H9 (cell line): ENCODE measurements at regions not wholly inside any gene's neighbourhood (a gene's known extent, or its start where the extent isn't known, plus 50 kb on each side); places are given as distances from the start of the nearest gene placed in this dataset.

ENCODE experiments used
- DNase-seq: peaks from one replicate; pipeline ENCODE4 v3.0.0-alpha.2; 2017
- H2AFZ ChIP-seq: one replicate; pipeline ENCODE4 v1.6.1; 2013; ENCODE audit warnings: mild to moderate bottlenecking, low read length, control low read depth, moderate library complexity
- H2AK5ac ChIP-seq: 2 replicates; pipeline ENCODE4 v1.6.1; 2013; ENCODE audit warnings: low read length, control low read depth, mixed read lengths; ENCODE audit not compliant: insufficient read length
- H2BK120ac ChIP-seq: one replicate; pipeline ENCODE4 v1.6.1; 2013; ENCODE audit warnings: low read depth, mild to moderate bottlenecking, low read length, control low read depth, inconsistent platforms; ENCODE audit not compliant: poor library complexity, severe bottlenecking
- H2BK12ac ChIP-seq: 2 replicates; pipeline ENCODE4 v1.6.1; 2013; ENCODE audit warnings: low read length, control low read depth, mixed read lengths, low read depth; ENCODE audit not compliant: insufficient read length
- H2BK15ac ChIP-seq: 2 replicates; pipeline ENCODE4 v1.6.1; 2013; ENCODE audit warnings: low read depth, low read length, control low read depth
- H2BK20ac ChIP-seq: one replicate; pipeline ENCODE4 v1.6.1; 2013; ENCODE audit warnings: low read depth, mild to moderate bottlenecking, low read length, control low read depth, inconsistent platforms; ENCODE audit not compliant: poor library complexity, severe bottlenecking
- H2BK5ac ChIP-seq: 2 replicates; pipeline ENCODE4 v1.6.1; 2013; ENCODE audit warnings: low read length, control low read depth, mixed read lengths; ENCODE audit not compliant: insufficient read length
- H3K14ac ChIP-seq: 2 replicates; pipeline ENCODE4 v1.6.1; 2013; ENCODE audit warnings: low read length, control low read depth; ENCODE audit not compliant: insufficient read depth
- H3K18ac ChIP-seq: 2 replicates; pipeline ENCODE4 v1.6.1; 2013; ENCODE audit warnings: low read depth, mild to moderate bottlenecking, mixed read lengths, low read length, control low read depth; ENCODE audit not compliant: insufficient read length
- H3K23ac ChIP-seq: 2 replicates; pipeline ENCODE4 v1.6.1; 2013; ENCODE audit warnings: low read length, control low read depth, mixed read lengths, low read depth; ENCODE audit not compliant: insufficient read length
- H3K23me2 ChIP-seq: 2 replicates; pipeline ENCODE4 v1.6.1; 2013; ENCODE audit warnings: low read depth, mild to moderate bottlenecking, mixed read lengths, low read length, control low read depth; ENCODE audit not compliant: insufficient read length, poor library complexity, severe bottlenecking
- H3K27ac ChIP-seq: 2 replicates; pipeline ENCODE4 v1.5.1; 2013; ENCODE audit warnings: low read length, control low read depth, mixed read lengths, low read depth; ENCODE audit not compliant: insufficient read length
- H3K27me3 ChIP-seq: 2 replicates; pipeline ENCODE4 v1.6.1; 2013; ENCODE audit warnings: low read length, control low read depth, inconsistent platforms; ENCODE audit not compliant: insufficient read depth
- H3K4ac ChIP-seq: 2 replicates; pipeline ENCODE4 v1.6.1; 2013; ENCODE audit warnings: low read depth, mild to moderate bottlenecking, control low read depth, inconsistent platforms, low read length, moderate library complexity
- H3K4me1 ChIP-seq: 2 replicates; pipeline ENCODE4 v1.6.1; 2013; ENCODE audit warnings: low read length, control low read depth, inconsistent platforms; ENCODE audit not compliant: insufficient read depth
- H3K4me2 ChIP-seq: 2 replicates; pipeline ENCODE4 v1.6.1; 2013; ENCODE audit warnings: low read length, control low read depth, mixed read lengths; ENCODE audit not compliant: insufficient read length, insufficient read depth
- H3K56ac ChIP-seq: 2 replicates; pipeline ENCODE4 v1.6.1; 2013; ENCODE audit warnings: low read depth, mild to moderate bottlenecking, mixed read lengths, low read length, control low read depth; ENCODE audit not compliant: insufficient read length
- H3K79me1 ChIP-seq: 2 replicates; pipeline ENCODE4 v1.6.1; 2013; ENCODE audit warnings: low read depth, mild to moderate bottlenecking, moderate library complexity, low read length, control low read depth, inconsistent platforms; ENCODE audit not compliant: insufficient read depth, poor library complexity, severe bottlenecking
- H3K79me2 ChIP-seq: 2 replicates; pipeline ENCODE4 v1.6.1; 2013; ENCODE audit warnings: low read length, control low read depth, inconsistent platforms; ENCODE audit not compliant: insufficient read depth
- H3K9ac ChIP-seq: 2 replicates; pipeline ENCODE4 v1.6.1; 2013; ENCODE audit warnings: low read length, control low read depth, mixed read lengths; ENCODE audit not compliant: insufficient read length; ENCODE audit errors: extremely low read depth
- H3K9me3 ChIP-seq: one replicate; pipeline ENCODE4 v1.6.1; 2013; ENCODE audit warnings: low read depth, low read length, inconsistent platforms; ENCODE audit not compliant: control insufficient read depth
- H3T11ph ChIP-seq: one replicate; pipeline ENCODE4 v1.6.1; 2013; ENCODE audit warnings: mild to moderate bottlenecking, low read length, control low read depth, inconsistent platforms
- H4K20me1 ChIP-seq: one replicate; pipeline ENCODE4 v1.6.1; 2013; ENCODE audit not compliant: control insufficient read depth, insufficient read length, insufficient read depth
- H4K5ac ChIP-seq: 2 replicates; pipeline ENCODE4 v1.6.1; 2013; ENCODE audit warnings: low read depth, mild to moderate bottlenecking, mixed read lengths, low read length, control low read depth; ENCODE audit not compliant: insufficient read length
- H4K8ac ChIP-seq: replicated peaks from 2 replicates; pipeline ENCODE4 v1.6.1; 2013; ENCODE audit warnings: low read length, control low read depth, mixed read lengths, low read depth; ENCODE audit not compliant: insufficient read length
- H4K91ac ChIP-seq: 2 replicates; pipeline ENCODE4 v1.6.1; 2013; ENCODE audit warnings: low read depth, mild to moderate bottlenecking, moderate library complexity, mixed read lengths, low read length, control low read depth; ENCODE audit not compliant: insufficient read length
- H3K27ac Mint-ChIP-seq, 3 experiments: 2 replicates in 2 of 3; 3 replicates in 1 of 3; pipeline ENCODE4 v1.8.0; 2020 to 2021; ENCODE audit warnings: mixed read lengths in 3 of 3, mild to moderate bottlenecking in 1 of 3, moderate library complexity in 1 of 3
- H3K27me3 Mint-ChIP-seq: 2 replicates; pipeline ENCODE4 v1.8.0; 2021; ENCODE audit warnings: low read depth, mild to moderate bottlenecking, moderate library complexity, mixed read lengths
- H3K36me3 Mint-ChIP-seq, 3 experiments: 2 replicates in 2 of 3; 3 replicates in 1 of 3; pipeline ENCODE4 v1.8.0; 2020 to 2021; ENCODE audit warnings: low read depth in 3 of 3, mixed read lengths in 3 of 3; ENCODE audit not compliant: insufficient read depth in 1 of 3
- H3K4me1 Mint-ChIP-seq, 2 experiments: 2 replicates each; pipeline ENCODE4 v1.8.0; 2020; ENCODE audit warnings: mixed read lengths in 2 of 2
- H3K4me3 Mint-ChIP-seq, 2 experiments: 2 replicates in 1 of 2; 3 replicates in 1 of 2; pipeline ENCODE4 v1.8.0; 2020 to 2021; ENCODE audit warnings: mild to moderate bottlenecking in 2 of 2, mixed read lengths in 2 of 2, moderate library complexity in 1 of 2
- H3K9me3 Mint-ChIP-seq, 2 experiments: 2 replicates in 1 of 2; 3 replicates in 1 of 2; pipeline ENCODE4 v1.8.0; 2020; ENCODE audit warnings: mild to moderate bottlenecking in 2 of 2, mixed read lengths in 2 of 2, moderate library complexity in 1 of 2
- WGBS: extraction: QIAGEN DNeasy Blood & Tissue Kit; methylation state at CpG from one replicate; pipeline ENCODE4 v1.1.7; 2013; ENCODE audit warnings: missing lambda C conversion rate, low lambda C conversion rate, mixed read lengths; ENCODE audit not compliant: insufficient read length; ENCODE audit errors: extremely low coverage; 5-methylcytosine and 5-hydroxymethylcytosine counted together
- TF ChIP-seq, protein P1 (sequence below): fragments of 200-600 bp; sonication (generic); conservative IDR thresholded peaks from 3 replicates; pipeline ENCODE4 v1.8.0; 2021; ENCODE audit warnings: antibody characterized with exemption, mild to moderate bottlenecking

DNA sequence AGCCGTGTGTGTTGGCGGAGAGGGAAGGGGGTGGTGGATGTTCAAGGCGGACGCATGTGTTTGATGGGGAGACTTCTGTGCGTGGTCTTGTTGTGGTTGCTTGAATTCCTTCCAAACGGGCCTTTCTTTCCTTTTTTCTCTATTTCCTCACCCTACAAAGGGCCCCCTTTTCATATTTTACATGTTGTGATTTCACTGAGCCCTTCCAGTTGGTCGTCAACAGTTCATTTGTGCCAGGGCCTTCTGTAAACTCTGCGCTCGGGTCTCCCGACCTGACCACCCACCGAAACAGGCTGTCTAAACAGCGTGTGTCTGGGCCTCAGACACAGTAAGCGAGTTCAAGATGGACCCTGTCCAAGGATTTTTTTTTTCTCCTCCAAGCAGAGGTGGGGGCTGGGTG, 228.4 kb downstream of the IRF8 start:
- Mint-ChIP-seq H3K4me3 (no peak overlapping the region), H3K4me1 (peaks cover 4 to 10% of the 10 kb centered on the region in 2 experiments), H3K36me3 (no peaks in the 10 kb centered on the region), H3K27ac (no peak overlapping the region; a peak in 1 of 7 replicates), H3K27me3 (peaks cover 10% of the 10 kb centered on the region), H3K9me3 (no peaks in the 10 kb centered on the region)
- H3K9me3 ChIP-seq: no peaks in the 10 kb centered on the region
- H2BK20ac ChIP-seq: no peak overlapping the region
- H2BK5ac ChIP-seq: no peak overlapping the region
- H3K23ac ChIP-seq: no peak overlapping the region
- H3K4ac ChIP-seq: no peak overlapping the region
- H2AK5ac ChIP-seq: no peak overlapping the region
- H3K27me3 ChIP-seq: no peaks in the 10 kb centered on the region
- no peak for DNase-seq
- no peak overlapping the region for H3K14ac ChIP-seq
- TF ChIP-seq, protein P1, sequence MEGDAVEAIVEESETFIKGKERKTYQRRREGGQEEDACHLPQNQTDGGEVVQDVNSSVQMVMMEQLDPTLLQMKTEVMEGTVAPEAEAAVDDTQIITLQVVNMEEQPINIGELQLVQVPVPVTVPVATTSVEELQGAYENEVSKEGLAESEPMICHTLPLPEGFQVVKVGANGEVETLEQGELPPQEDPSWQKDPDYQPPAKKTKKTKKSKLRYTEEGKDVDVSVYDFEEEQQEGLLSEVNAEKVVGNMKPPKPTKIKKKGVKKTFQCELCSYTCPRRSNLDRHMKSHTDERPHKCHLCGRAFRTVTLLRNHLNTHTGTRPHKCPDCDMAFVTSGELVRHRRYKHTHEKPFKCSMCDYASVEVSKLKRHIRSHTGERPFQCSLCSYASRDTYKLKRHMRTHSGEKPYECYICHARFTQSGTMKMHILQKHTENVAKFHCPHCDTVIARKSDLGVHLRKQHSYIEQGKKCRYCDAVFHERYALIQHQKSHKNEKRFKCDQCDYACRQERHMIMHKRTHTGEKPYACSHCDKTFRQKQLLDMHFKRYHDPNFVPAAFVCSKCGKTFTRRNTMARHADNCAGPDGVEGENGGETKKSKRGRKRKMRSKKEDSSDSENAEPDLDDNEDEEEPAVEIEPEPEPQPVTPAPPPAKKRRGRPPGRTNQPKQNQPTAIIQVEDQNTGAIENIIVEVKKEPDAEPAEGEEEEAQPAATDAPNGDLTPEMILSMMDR: no peak
- WGBS: no CpG with 5 or more reads among the region's 13 CpGs
- peaks cover 3% of the 10 kb centered on the region for H4K20me1 ChIP-seq
- H3K27ac ChIP-seq: no peak overlapping the region
- no peak overlapping the region for H2BK15ac ChIP-seq
- no peak overlapping the region for H3K4me2 ChIP-seq
- no peak overlapping the region for H2BK120ac ChIP-seq
- no peaks in the 10 kb centered on the region for H3K79me1 ChIP-seq
- H3K4me1 ChIP-seq: no peaks in the 10 kb centered on the region; the same call in 1 of the 2 replicates
- no peak overlapping the region for H3T11ph ChIP-seq
- no peak overlapping the region for H4K5ac ChIP-seq
- no peak overlapping the region for H4K91ac ChIP-seq
- no peak overlapping the region for H3K56ac ChIP-seq
- H3K18ac ChIP-seq: no peak overlapping the region
- no peaks in the 10 kb centered on the region for H3K79me2 ChIP-seq
- no peak overlapping the region for H4K8ac ChIP-seq
- no peak overlapping the region for H2AFZ ChIP-seq
- no peak overlapping the region for H3K9ac ChIP-seq
- no peak overlapping the region for H2BK12ac ChIP-seq
- H3K23me2 ChIP-seq: no peaks in the 10 kb centered on the region
